NCI-H226 (cell line): ENCODE measurements at regions not wholly inside any gene's neighbourhood (a gene's known extent, or its start where the extent isn't known, plus 50 kb on each side); places are given as distances from the start of the nearest gene placed in this dataset.
"Not testable (repeated sequence)": the region's sequence is repeated elsewhere in the genome, so short reads cannot be mapped to it uniquely, and the experiment has no call there.

Experiments used
- DNase-seq: peaks from one replicate; pipeline ENCODE4 v3.0.0-alpha.2; 2015

GRCh38 chr21:5105939-5106708, 5415.3 kb upstream of the TPTE start:
- not testable (repeated sequence) for DNase-seq

GRCh38 chr21:5106767-5107464, 5414.5 kb upstream of the TPTE start:
- DNase-seq, result not testable (repeated sequence)

GRCh38 chr21:5107637-5108036, 5413.7 kb upstream of the TPTE start:
- DNase-seq, result not testable (repeated sequence)

GRCh38 chr21:5108048-5108775, 5413.2 kb upstream of the TPTE start:
- DNase-seq, result not testable (repeated sequence)

GRCh38 chr21:5111197-5111596, 5410.2 kb upstream of the TPTE start:
- DNase-seq, result not testable (repeated sequence)

- DNase-seq, result not testable (repeated sequence)
Measured at GRCh38 chr21:5113092-5113491, 5408.3 kb upstream of the TPTE start.

GRCh38 chr21:5114468-5114867, 5406.9 kb upstream of the TPTE start:
- not testable (repeated sequence) for DNase-seq

- DNase-seq, result not testable (repeated sequence)
Measured at GRCh38 chr21:5114893-5115645, 5406.3 kb upstream of the TPTE start.

GRCh38 chr21:5115646-5116343, 5405.6 kb upstream of the TPTE start:
- DNase-seq, result not testable (repeated sequence)

GRCh38 chr21:5116344-5117123, 5404.8 kb upstream of the TPTE start:
- DNase-seq, result not testable (repeated sequence)

- not testable (repeated sequence) for DNase-seq
Measured at GRCh38 chr21:5117135-5117534, 5404.2 kb upstream of the TPTE start.

GRCh38 chr21:5117666-5118295, 5403.6 kb upstream of the TPTE start:
- DNase-seq, result not testable (repeated sequence)

- not testable (repeated sequence) for DNase-seq
Measured at GRCh38 chr21:5118296-5118679, 5403.1 kb upstream of the TPTE start.

- not testable (repeated sequence) for DNase-seq
Measured at GRCh38 chr21:5119179-5119578, 5402.2 kb upstream of the TPTE start.

- not testable (repeated sequence) for DNase-seq
Measured at GRCh38 chr21:5121399-5121798, 5400.0 kb upstream of the TPTE start.

GRCh38 chr21:5121849-5122248, 5399.5 kb upstream of the TPTE start:
- DNase-seq, result not testable (repeated sequence)

- DNase-seq, result not testable (repeated sequence)
Measured at GRCh38 chr21:5123655-5124054, 5397.7 kb upstream of the TPTE start.

GRCh38 chr21:5128261-5128660, 5393.1 kb upstream of the TPTE start:
- DNase-seq, result peak; percentile 62

- not testable (repeated sequence) for DNase-seq
Measured at GRCh38 chr21:5133824-5134223, 5387.6 kb upstream of the TPTE start.

- not testable (repeated sequence) for DNase-seq
Measured at GRCh38 chr21:5136406-5136805, 5385.0 kb upstream of the TPTE start.

- not testable (repeated sequence) for DNase-seq
Measured at GRCh38 chr21:5137006-5137405, 5384.4 kb upstream of the TPTE start.
